H1 (cell line): ENCODE measurements at regions not wholly inside any gene's neighbourhood (a gene's known extent, or its start where the extent isn't known, plus 50 kb on each side); places are given as distances from the start of the nearest gene placed in this dataset.

Experiments used
- BCL11A ChIP-seq, 2 experiments: IDR thresholded peaks; one replicate each; pipeline ENCODE4 v1.6.1; 2011; ENCODE audit warnings: low read depth in 2 of 2, low read length in 2 of 2, mild to moderate bottlenecking in 2 of 2
- CHD2 ChIP-seq: IDR thresholded peaks from 2 replicates; pipeline ENCODE4 v1.6.1; 2012; ENCODE audit warnings: low read length, improper control_type of control experiment
- CTCF ChIP-seq, 3 experiments: IDR thresholded peaks; 1 replicate in 2 of 3; 2 replicates in 1 of 3; pipeline versions ENCODE4 v1.5.1 to v1.6.1; 2011; ENCODE audit warnings: low read length in 3 of 3, mild to moderate bottlenecking in 3 of 3, inconsistent platforms in 2 of 3, low read depth in 1 of 3, moderate library complexity in 1 of 3; ENCODE audit not compliant: insufficient read depth in 1 of 3; ENCODE audit errors: control extremely low read depth in 1 of 3
- EP300 ChIP-seq, 2 experiments: IDR thresholded peaks; 1 replicate in 1 of 2; 2 replicates in 1 of 2; pipeline ENCODE4 v1.6.1; 2011 to 2012; ENCODE audit warnings: low read depth in 2 of 2, low read length in 2 of 2, mild to moderate bottlenecking in 2 of 2, borderline replicate concordance in 1 of 2, inconsistent platforms in 1 of 2, moderate library complexity in 1 of 2
- EZH2 ChIP-seq: fragments of 200-600 bp; sonication (generic); IDR thresholded peaks from 2 replicates; pipeline ENCODE4 v1.7.1; 2012; ENCODE audit warnings: low read depth, mild to moderate bottlenecking, moderate library complexity, low read length, inconsistent platforms; ENCODE audit not compliant: severe bottlenecking
- TCF12 ChIP-seq: IDR thresholded peaks from 2 replicates; pipeline ENCODE4 v1.6.1; 2011; ENCODE audit warnings: low read depth, mild to moderate bottlenecking, low read length

DNA sequence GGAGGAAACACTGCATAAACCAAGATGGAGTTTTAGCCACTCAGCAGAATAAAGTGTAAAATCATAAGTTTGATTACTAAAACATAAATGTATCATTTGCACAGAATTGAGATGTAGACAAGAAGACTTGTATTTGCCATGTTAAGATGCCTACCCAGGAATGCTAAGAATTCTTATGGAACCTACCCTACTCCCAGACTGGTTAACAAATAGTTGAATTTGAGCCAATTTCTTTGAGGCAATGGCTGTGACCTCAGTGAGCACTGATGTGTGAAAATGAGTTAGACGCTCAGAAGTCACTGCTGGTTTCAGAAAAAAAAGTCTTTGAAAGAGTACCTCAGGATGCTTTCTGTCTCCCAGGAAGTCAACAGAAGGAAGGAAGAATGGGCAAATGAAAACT, 95.6 kb downstream of the ESM1 start:
- no peak for TF ChIP-seq BCL11A (IDR thresholded peaks at IDR 0.05; ENCODE audit: low read depth in 2 of 2, low read length in 2 of 2)
- no peak for TF ChIP-seq TCF12
- no peak for TF ChIP-seq EZH2
- no peak for TF ChIP-seq CTCF (IDR thresholded peaks at IDR 0.05; ENCODE audit: control extremely low read depth in 1 of 3, insufficient read depth in 1 of 3, low read depth in 1 of 3, low read length in 3 of 3)
- TF ChIP-seq EP300 (IDR thresholded peaks at IDR 0.05; ENCODE audit: borderline replicate concordance in 1 of 2, low read depth in 2 of 2, low read length in 2 of 2), result no peak
- no peak for TF ChIP-seq CHD2
